ENCODE measurements at regions not wholly inside any gene's neighbourhood (a gene's known extent, or its start where the extent isn't known, plus 50 kb on each side); places are given as distances from the start of the nearest gene placed in this dataset.

- CTCF ChIA-PET: no interaction called here
- no peak overlapping the region for H4K91ac ChIP-seq (ENCODE audit: insufficient read depth, low read depth, low read length)
- no TSS peak for BruUV-seq (replicated peaks)
- peaks cover 5% of the 10 kb centered on the region; the same call in 1 of the 2 replicates for H3K36me3 ChIP-seq (ENCODE audit: control insufficient read depth, insufficient read depth, low read length)
- dilution Hi-C loops (cut with HindIII; ENCODE audit: low sequenced_read_pairs, unreplicated experiment) (no loop called here), in situ Hi-C loops (cut with MboI; ENCODE audit: low sequenced_read_pairs) (loop anchor here (25.0 kb wide), 1 partner anchor 813 kb away; the partner anchor contains the start of gene RNASEH2B), intact Hi-C loops (cut with micrococcal nuclease) (no loop called here)
- no peak overlapping the region for H4K8ac ChIP-seq (ENCODE audit: low read depth in 2 of 2, low read length in 2 of 2)
- no peak overlapping the region for H2BK5ac ChIP-seq (ENCODE audit: low read depth, low read length, poor library complexity, severe bottlenecking)
- no peak overlapping the region for H3K4me3 ChIP-seq (ENCODE audit: insufficient read depth, low read depth, low read length)
- no peak overlapping the region for H2AK5ac ChIP-seq (ENCODE audit: low read depth, low read length)
- no peak overlapping the region for H3K9ac ChIP-seq (ENCODE audit: low read depth, low read length)
- no peak for ATAC-seq (ENCODE audit: low read depth)
- no peak overlapping the region for H2BK15ac ChIP-seq (ENCODE audit: low read depth, low read length)
- H3K23ac ChIP-seq (ENCODE audit: low read depth, low read length): no peak overlapping the region
- no peak overlapping the region for H3K4me2 ChIP-seq (ENCODE audit: low read depth, low read length)
- peaks cover 10% of the 10 kb centered on the region; the same call in 1 of the 2 replicates for H4K20me1 ChIP-seq (ENCODE audit: insufficient read depth, low read length)
- H3K56ac ChIP-seq (ENCODE audit: extremely low read depth, insufficient read depth, low read length): no peak overlapping the region
- no peak overlapping the region for H3K4ac ChIP-seq (ENCODE audit: low read depth, low read length)
- H3K4me1 ChIP-seq (ENCODE audit: control insufficient read depth, insufficient read depth, low read length): no peaks in the 10 kb centered on the region
- H3K9me3 ChIP-seq (ENCODE audit: control insufficient read depth, insufficient read depth, low read length): peaks cover 4% of the 10 kb centered on the region; the same call in 1 of the 2 replicates
- TF ChIP-seq RAD21 (IDR thresholded peaks at IDR 0.05; ENCODE audit: low read length) (no peak), CHD1 (IDR thresholded peaks at IDR 0.05; ENCODE audit: low read depth, low read length) (no peak), RFX5 (IDR thresholded peaks at IDR 0.05; ENCODE audit: low read depth, low read length) (no peak), BHLHE40 (IDR thresholded peaks at IDR 0.05; ENCODE audit: low read depth, low read length) (no peak), POLR2A (IDR thresholded peaks at IDR 0.05; ENCODE audit: low read depth, low read length) (no peak), SMC3 (IDR thresholded peaks at IDR 0.05; ENCODE audit: low read depth, low read length) (no peak), NFE2L2 (IDR thresholded peaks at IDR 0.05; ENCODE audit: low read depth, low read length) (no peak), ELK1 (IDR thresholded peaks at IDR 0.05; ENCODE audit: borderline replicate concordance, low read depth, low read length) (no peak), CEBPB (IDR thresholded peaks at IDR 0.05; ENCODE audit: low read depth, low read length) (no peak), CTCF (conservative IDR thresholded peaks at IDR 0.05; ENCODE audit: low read depth, low read length) (no peak), RCOR1 (IDR thresholded peaks at IDR 0.05; ENCODE audit: insufficient replicate concordance, low read length) (no peak), MXI1 (IDR thresholded peaks at IDR 0.05; ENCODE audit: borderline replicate concordance, low read depth, low read length) (no peak), MAZ (IDR thresholded peaks at IDR 0.05; ENCODE audit: borderline replicate concordance, low read depth, low read length) (no peak), MAFK (IDR thresholded peaks at IDR 0.05; ENCODE audit: low read depth, low read length) (no peak), USF2 (IDR thresholded peaks at IDR 0.05; ENCODE audit: low read depth, low read length) (no peak), FOS (IDR thresholded peaks at IDR 0.05; ENCODE audit: low read depth, low read length) (no peak)
- no peak overlapping the region for H2BK20ac ChIP-seq (ENCODE audit: low read depth, low read length)
- H3K14ac ChIP-seq (replicated peaks; ENCODE audit: low read depth, low read length): no peak overlapping the region
- H3K27ac ChIP-seq (ENCODE audit: insufficient read depth, low read length): no peak overlapping the region
- H3K27me3 ChIP-seq (ENCODE audit: control insufficient read depth, insufficient read depth, low read length): no peaks in the 10 kb centered on the region
- no peak for DNase-seq
- H2AK9ac ChIP-seq (replicated peaks; ENCODE audit: low read depth, low read length, poor library complexity): no peak overlapping the region
- H4K5ac ChIP-seq (ENCODE audit: low read depth, low read length): no peak overlapping the region
- no peaks in the 10 kb centered on the region for H3K9me1 ChIP-seq (ENCODE audit: insufficient read depth, low read length)
- POLR2A ChIA-PET (ENCODE audit: unreplicated experiment): no interaction called here
- no peak overlapping the region for H2AFZ ChIP-seq (replicated peaks; ENCODE audit: low read length, poor library complexity)
- H3K18ac ChIP-seq (ENCODE audit: low read depth, low read length): no peak overlapping the region
- H2BK120ac ChIP-seq (ENCODE audit: low read depth, low read length): no peak overlapping the region
- peaks cover 21 to 42% of the 10 kb centered on the region in 2 experiments for H3K79me1 ChIP-seq (ENCODE audit: low read depth in 1 of 2, low read length in 2 of 2)
These were observed 84.2 kb downstream of the KCNRG start for GRCh38 chr13:50099473-50099872.
